ENCODE measurements at regions not wholly inside any gene's neighbourhood (a gene's known extent, or its start where the extent isn't known, plus 50 kb on each side); places are given as distances from the start of the nearest gene placed in this dataset.

- POLR2A ChIA-PET (ENCODE audit: partially characterized antibody): interaction anchor here (0.8 kb wide), 1 partner anchor 61 kb away, joined by 3 read pairs; no protein-coding TSS in a partner anchor
- Histone ChIP-seq H3K4me2 (ENCODE audit: insufficient read depth in 1 of 2, low read depth in 2 of 2, low read length in 2 of 2) (no peak overlapping the region), H2AK5ac (ENCODE audit: low read depth, low read length) (no peak overlapping the region)
Observed at GRCh38 chr3:30309961-30310954, 296.1 kb upstream of the TGFBR2 start.

More at GRCh38 chr3:30309961-30310954, 296.1 kb upstream of the TGFBR2 start:
- CTCF ChIA-PET (ENCODE audit: partially characterized antibody): interaction anchor here (1.5 to 2.1 kb wide), 2 partner anchors 9 kb away, joined by 3 to 9 read pairs; no protein-coding TSS in a partner anchor
- Histone ChIP-seq H3K4me1 (replicated peaks in 1 of 4; ENCODE audit: control insufficient read depth in 3 of 4, insufficient read depth in 4 of 4, low read length in 3 of 4) (no peaks in the 10 kb centered on the region), H3K56ac (replicated peaks; ENCODE audit: insufficient read length, low read depth, low read length) (no peak overlapping the region), H3K23me2 (ENCODE audit: low read depth, low read length) (no peaks in the 10 kb centered on the region), H4K91ac (replicated peaks; ENCODE audit: insufficient read length, low read length) (no peak overlapping the region), H4K5ac (ENCODE audit: insufficient read length, low read depth, low read length) (no peak overlapping the region), H2BK5ac (ENCODE audit: low read depth, low read length) (no peak overlapping the region), H2BK15ac (ENCODE audit: low read length) (no peak overlapping the region), H3K79me2 (ENCODE audit: control insufficient read depth in 1 of 2, insufficient read depth in 2 of 2, low read length in 2 of 2) (no peaks in the 10 kb centered on the region), H3K9ac (replicated peaks in 1 of 4; ENCODE audit: extremely low read depth in 1 of 4, low read depth in 3 of 4, low read length in 3 of 4) (no peak overlapping the region), H3K27ac (ENCODE audit: low read depth, low read length) (no peak overlapping the region), H3K79me1 (ENCODE audit: low read depth, low read length) (no peaks in the 10 kb centered on the region), H2BK120ac (replicated peaks; ENCODE audit: low read depth, low read length) (no peak overlapping the region), H2AFZ (ENCODE audit: low read length) (no peak overlapping the region), H3K14ac (ENCODE audit: insufficient read length) (no peak overlapping the region), H3K27me3 (replicated peaks in 1 of 4; ENCODE audit: control insufficient read depth in 3 of 4, extremely low read depth in 1 of 4, insufficient read depth in 3 of 4, low read length in 3 of 4) (no peaks in the 10 kb centered on the region), H4K8ac (ENCODE audit: extremely low read depth, insufficient read depth, low read length) (no peak overlapping the region), H3K23ac (ENCODE audit: insufficient read length) (no peak overlapping the region), H2BK20ac (ENCODE audit: low read length) (no peak overlapping the region), H3K4ac (replicated peaks; ENCODE audit: insufficient read length, low read depth, low read length) (no peak overlapping the region), H4K20me1 (replicated peaks in 1 of 2; ENCODE audit: control insufficient read depth in 1 of 2, insufficient read depth in 2 of 2, low read length in 2 of 2) (no peaks in the 10 kb centered on the region), H3K18ac (ENCODE audit: extremely low read depth, low read length) (no peak overlapping the region), H3K36me3 (ENCODE audit: control insufficient read depth in 2 of 4, insufficient read depth in 4 of 4, low read length in 3 of 4) (no peaks in the 10 kb centered on the region), H3K4me3 (ENCODE audit: extremely low read depth in 1 of 4, insufficient read depth in 2 of 4, low read depth in 3 of 4, low read length in 4 of 4) (no peak overlapping the region), H3K9me3 (ENCODE audit: insufficient read depth in 2 of 2, low read depth in 1 of 2, low read length in 1 of 2) (no peaks in the 10 kb centered on the region), H2BK12ac (ENCODE audit: low read depth, low read length) (no peak overlapping the region)
- no peak for DNase-seq (ENCODE audit: low read depth in 1 of 2, low spot score in 2 of 2)
- WGBS, 2 experiments (ENCODE audit: extremely low coverage in 1 of 2, insufficient coverage in 1 of 2, insufficient read length in 1 of 2, insufficient replicate concordance in 2 of 2, low coverage in 1 of 2, low lambda C conversion rate in 2 of 2, missing lambda C conversion rate in 1 of 2): 91% methylated on average over 2 of the region's 2 CpGs; no CpG with 5 or more reads in 1 of the 2 experiments
- no peak for FAIRE-seq
- no peak for TF ChIP-seq RFX5 (IDR thresholded peaks at IDR 0.05; ENCODE audit: borderline replicate concordance, low read depth, low read length)
- TF ChIP-seq BRCA1 (IDR thresholded peaks at IDR 0.05; ENCODE audit: low read depth, low read length): no peak
